ENCODE measurements at regions not wholly inside any gene's neighbourhood (a gene's known extent, or its start where the extent isn't known, plus 50 kb on each side); places are given as distances from the start of the nearest gene placed in this dataset.

DNA sequence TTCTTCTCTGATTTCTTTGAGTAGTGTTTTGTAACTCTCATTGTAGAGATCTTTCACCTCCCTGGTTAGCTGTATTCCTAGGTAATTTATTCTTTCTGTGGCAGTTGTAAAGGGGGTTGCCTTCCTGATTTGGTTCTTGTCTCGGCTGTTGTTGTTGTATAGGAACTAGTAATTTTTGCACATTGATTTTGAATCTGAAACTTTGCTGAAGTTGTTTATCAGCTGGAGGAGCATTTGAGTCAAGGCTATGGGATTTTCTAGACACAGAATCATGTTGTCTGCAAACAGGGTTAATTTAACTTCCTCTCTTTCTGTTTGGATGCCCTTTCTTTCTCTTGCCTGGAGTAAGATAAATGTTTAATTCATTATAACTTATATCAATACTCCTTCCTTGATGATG, 86.4 kb downstream of the OLIG3 start:
- TF ChIP-seq, protein P1, sequence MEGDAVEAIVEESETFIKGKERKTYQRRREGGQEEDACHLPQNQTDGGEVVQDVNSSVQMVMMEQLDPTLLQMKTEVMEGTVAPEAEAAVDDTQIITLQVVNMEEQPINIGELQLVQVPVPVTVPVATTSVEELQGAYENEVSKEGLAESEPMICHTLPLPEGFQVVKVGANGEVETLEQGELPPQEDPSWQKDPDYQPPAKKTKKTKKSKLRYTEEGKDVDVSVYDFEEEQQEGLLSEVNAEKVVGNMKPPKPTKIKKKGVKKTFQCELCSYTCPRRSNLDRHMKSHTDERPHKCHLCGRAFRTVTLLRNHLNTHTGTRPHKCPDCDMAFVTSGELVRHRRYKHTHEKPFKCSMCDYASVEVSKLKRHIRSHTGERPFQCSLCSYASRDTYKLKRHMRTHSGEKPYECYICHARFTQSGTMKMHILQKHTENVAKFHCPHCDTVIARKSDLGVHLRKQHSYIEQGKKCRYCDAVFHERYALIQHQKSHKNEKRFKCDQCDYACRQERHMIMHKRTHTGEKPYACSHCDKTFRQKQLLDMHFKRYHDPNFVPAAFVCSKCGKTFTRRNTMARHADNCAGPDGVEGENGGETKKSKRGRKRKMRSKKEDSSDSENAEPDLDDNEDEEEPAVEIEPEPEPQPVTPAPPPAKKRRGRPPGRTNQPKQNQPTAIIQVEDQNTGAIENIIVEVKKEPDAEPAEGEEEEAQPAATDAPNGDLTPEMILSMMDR (conservative IDR thresholded peaks at IDR 0.05) = no peak
- Mint-ChIP-seq H3K4me3 (no peak overlapping the region), H3K9me3 (peaks cover 11% of the 10 kb centered on the region), H3K4me1 (no peaks in the 10 kb centered on the region), H3K36me3 (ENCODE audit: low read depth) (no peaks in the 10 kb centered on the region), H3K27me3 (ENCODE audit: low read depth) (peaks cover 76% of the 10 kb centered on the region), H3K27ac (ENCODE audit: unreplicated experiment) (no peak overlapping the region)
- DNase-seq (ENCODE audit: low read depth, low spot score) = no peak

DNA sequence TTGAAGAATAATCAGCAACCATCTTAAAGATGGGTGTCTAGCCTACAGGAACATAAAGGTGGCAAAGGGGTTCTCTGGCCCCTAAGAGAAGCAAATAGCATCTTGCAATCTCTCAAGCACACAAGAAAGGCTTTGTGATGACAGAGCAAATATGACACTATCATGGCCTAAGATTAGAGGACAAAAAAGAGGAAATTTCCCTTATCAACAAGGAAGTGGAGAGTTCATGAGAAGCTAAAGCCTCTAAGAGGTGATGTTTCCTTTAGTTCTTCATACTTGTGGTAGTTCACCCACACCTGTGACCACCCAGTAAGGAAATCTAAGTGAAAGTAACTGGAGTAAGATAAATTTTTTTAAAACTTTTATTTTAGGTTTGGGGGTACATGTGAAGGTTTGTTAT, 88.4 kb downstream of the OLIG3 start:
- Mint-ChIP-seq H3K4me3 (no peak overlapping the region), H3K9me3 (peaks cover 11% of the 10 kb centered on the region), H3K36me3 (ENCODE audit: low read depth) (no peaks in the 10 kb centered on the region), H3K27me3 (ENCODE audit: low read depth) (peaks cover 69% of the 10 kb centered on the region), H3K27ac (ENCODE audit: unreplicated experiment) (no peak overlapping the region), H3K4me1 (no peaks in the 10 kb centered on the region)
- TF ChIP-seq, protein P1 (conservative IDR thresholded peaks at IDR 0.05) = no peak
- DNase-seq (ENCODE audit: low read depth, low spot score) = no peak

DNA sequence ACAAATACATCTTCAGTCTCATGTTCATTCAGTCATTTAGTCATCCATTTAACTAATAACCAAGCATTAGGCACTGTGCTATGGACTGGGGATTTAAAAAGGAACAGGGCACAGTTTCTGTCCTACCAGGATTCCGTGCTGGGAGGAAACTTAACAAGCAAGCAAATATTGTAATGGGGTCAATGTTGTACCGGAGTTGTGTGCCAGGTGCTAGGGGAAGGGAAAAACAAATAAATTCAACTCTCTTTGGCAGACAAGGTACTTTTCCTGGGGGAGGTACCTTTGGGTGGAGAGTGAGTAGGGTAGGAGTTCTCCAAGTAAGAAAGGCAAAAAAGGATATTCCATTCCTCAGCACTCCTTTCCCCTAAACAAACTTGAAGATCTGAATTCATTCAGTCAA, 90.3 kb downstream of the OLIG3 start:
- Mint-ChIP-seq H3K27ac (ENCODE audit: unreplicated experiment) (no peak overlapping the region), H3K27me3 (ENCODE audit: low read depth) (peaks cover 64% of the 10 kb centered on the region), H3K4me3 (no peak overlapping the region), H3K36me3 (ENCODE audit: low read depth) (no peaks in the 10 kb centered on the region), H3K4me1 (no peaks in the 10 kb centered on the region), H3K9me3 (peaks cover 11% of the 10 kb centered on the region)
- TF ChIP-seq, protein P1 (conservative IDR thresholded peaks at IDR 0.05) = no peak
- DNase-seq (ENCODE audit: low read depth, low spot score) = no peak

DNA sequence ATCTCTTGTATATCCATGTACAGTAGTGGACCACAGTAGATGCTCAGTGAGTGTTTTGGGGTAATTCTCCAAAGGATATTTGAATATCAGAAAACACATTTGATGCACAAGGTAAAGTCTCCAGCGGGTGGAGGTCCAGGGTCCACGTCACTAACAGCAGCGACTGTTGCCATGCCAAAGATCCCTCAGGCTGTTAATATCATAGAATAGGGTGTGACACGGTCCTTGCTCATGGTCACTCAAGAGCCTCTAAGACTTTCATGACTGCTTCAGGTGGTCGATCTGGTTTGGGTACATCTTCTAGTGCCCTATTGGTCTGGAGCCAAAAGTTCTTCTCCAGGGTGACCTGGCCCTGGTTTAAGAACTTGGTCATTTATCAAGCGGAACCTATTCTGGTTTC, 90.8 kb downstream of the OLIG3 start:
- Mint-ChIP-seq H3K4me3 (no peak overlapping the region), H3K9me3 (peaks cover 11% of the 10 kb centered on the region), H3K36me3 (ENCODE audit: low read depth) (no peaks in the 10 kb centered on the region), H3K27me3 (ENCODE audit: low read depth) (peaks cover 64% of the 10 kb centered on the region), H3K27ac (ENCODE audit: unreplicated experiment) (no peak overlapping the region), H3K4me1 (no peaks in the 10 kb centered on the region)
- TF ChIP-seq, protein P1 (conservative IDR thresholded peaks at IDR 0.05) = no peak
- DNase-seq (ENCODE audit: low read depth, low spot score) = no peak

DNA sequence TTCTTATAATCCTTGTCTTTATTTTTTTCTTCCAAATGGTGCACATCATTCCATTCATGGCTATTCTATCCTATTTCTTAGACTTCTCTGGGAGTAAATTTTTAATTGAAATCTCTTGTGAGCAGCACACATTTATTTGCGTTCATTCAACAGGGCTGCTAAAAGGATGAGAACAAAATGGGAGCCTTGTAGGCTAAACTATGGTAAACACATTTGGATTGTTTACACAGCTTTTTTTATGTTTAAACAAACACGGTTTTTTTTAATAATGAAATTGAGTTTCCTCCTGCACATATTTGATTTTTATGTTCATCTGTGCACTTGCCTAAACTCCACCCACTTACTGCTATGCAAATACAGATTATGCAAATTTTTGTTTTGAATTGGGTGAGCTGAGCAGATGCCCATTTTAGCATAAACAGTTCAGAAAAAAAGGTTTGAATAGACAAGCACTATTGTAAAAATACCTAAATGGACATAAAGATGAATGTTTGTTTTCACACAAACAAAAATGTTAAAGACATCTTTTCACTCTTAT, 92.0 kb downstream of the OLIG3 start:
- peaks cover 6% of the 10 kb centered on the region for H3K9me3 Mint-ChIP-seq
- no peaks in the 10 kb centered on the region for H3K4me1 Mint-ChIP-seq
- peaks cover 58% of the 10 kb centered on the region for H3K27me3 Mint-ChIP-seq (ENCODE audit: low read depth)
- no peak overlapping the region for H3K4me3 Mint-ChIP-seq
- no peak overlapping the region for H3K27ac Mint-ChIP-seq (ENCODE audit: unreplicated experiment)
- H3K36me3 Mint-ChIP-seq (ENCODE audit: low read depth) = no peaks in the 10 kb centered on the region
- TF ChIP-seq, protein P1 (conservative IDR thresholded peaks at IDR 0.05) = no peak
- no peak for DNase-seq (ENCODE audit: low read depth, low spot score)

DNA sequence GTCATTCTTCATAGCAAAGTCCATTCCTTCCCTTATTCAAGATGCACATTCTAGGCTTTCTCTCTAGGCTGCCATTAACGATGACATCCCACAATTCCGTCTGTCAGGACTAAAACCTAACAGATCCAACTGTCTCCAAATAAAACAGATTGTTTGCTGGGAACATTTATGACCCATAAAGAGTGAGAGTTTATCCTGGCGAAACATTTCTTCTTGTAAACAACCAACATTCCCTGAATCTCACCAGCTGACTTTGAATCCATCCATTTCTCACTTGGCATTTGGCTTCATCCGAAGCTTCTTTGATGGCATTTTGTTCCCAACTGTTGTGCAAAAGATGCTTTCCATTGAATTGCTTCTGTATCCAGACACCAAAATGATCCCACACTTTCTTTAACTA, 93.1 kb downstream of the OLIG3 start:
- no peak for DNase-seq (ENCODE audit: low read depth, low spot score)
- Mint-ChIP-seq H3K27me3 (ENCODE audit: low read depth) (peaks cover 50% of the 10 kb centered on the region), H3K27ac (ENCODE audit: unreplicated experiment) (no peak overlapping the region), H3K36me3 (ENCODE audit: low read depth) (no peaks in the 10 kb centered on the region), H3K4me3 (no peak overlapping the region), H3K4me1 (no peaks in the 10 kb centered on the region), H3K9me3 (no peaks in the 10 kb centered on the region)
- TF ChIP-seq, protein P1 (conservative IDR thresholded peaks at IDR 0.05) = no peak

Measured in neural crest cell (in vitro differentiated cells).